ENCODE measurements at regions not wholly inside any gene's neighbourhood (a gene's known extent, or its start where the extent isn't known, plus 50 kb on each side); places are given as distances from the start of the nearest gene placed in this dataset.
"Not testable (repeated sequence)": the region's sequence is repeated elsewhere in the genome, so short reads cannot be mapped to it uniquely, and the experiment has no call there.

- TF ChIP-seq EZH2 (IDR thresholded peaks at IDR 0.05; ENCODE audit: borderline replicate concordance, low read length); CTCF (IDR thresholded peaks at IDR 0.05; ENCODE audit: low read length): not testable (repeated sequence)
Measured at GRCh38 chrX:3843522-3844145, 130.2 kb upstream of the PRKX start.

Measured in OCI-LY1 (cell line).